H4 (cell line): ENCODE measurements at regions not wholly inside any gene's neighbourhood (a gene's known extent, or its start where the extent isn't known, plus 50 kb on each side); places are given as distances from the start of the nearest gene placed in this dataset.

Experiments used
- DNase-seq: peaks from one replicate; pipeline ENCODE4 v3.0.0-alpha.2; 2015; ENCODE audit warnings: low spot score

- DNase-seq, result no peak
These were observed 110.4 kb downstream of the HFE start for GRCh38 chr6:26197636-26197932.

DNA sequence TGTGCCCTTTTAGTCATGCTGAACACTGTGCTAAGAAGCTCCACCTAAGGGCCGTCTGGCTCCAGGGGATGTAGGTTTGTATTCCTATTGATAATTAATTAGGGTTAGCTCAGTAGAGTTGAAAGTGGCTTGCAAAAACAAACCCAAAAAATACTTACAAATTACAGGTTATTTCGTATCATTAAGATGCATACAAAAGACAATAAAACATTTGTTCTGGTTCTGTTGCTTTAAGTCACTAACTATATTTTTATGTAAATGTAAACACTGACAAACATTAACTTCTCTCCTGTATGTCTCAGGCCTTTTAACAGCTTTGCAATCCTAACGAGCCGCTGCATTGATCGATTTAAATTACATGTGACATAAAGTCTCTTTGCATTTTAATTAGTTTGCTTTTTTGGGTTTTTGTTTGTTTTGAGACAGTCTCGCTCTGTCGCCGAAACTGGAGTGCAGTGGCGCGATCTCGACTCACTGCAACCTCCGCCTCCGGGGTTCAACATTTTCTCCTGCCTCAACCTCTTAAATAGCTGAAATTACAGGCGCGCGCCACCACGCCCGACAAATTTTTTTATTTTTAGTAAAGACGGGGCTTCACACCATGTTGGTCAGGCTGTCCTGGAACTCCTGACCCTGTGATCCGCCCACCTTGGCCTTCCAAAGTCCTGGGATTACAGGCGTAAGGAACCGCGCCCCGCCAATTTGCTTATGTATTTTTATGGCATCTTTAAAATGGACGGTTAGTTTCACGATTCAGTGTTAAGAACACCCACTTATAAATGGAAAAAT lies 110.9 kb downstream of the HFE start:
- DNase-seq, result peak; percentile 17

DNA sequence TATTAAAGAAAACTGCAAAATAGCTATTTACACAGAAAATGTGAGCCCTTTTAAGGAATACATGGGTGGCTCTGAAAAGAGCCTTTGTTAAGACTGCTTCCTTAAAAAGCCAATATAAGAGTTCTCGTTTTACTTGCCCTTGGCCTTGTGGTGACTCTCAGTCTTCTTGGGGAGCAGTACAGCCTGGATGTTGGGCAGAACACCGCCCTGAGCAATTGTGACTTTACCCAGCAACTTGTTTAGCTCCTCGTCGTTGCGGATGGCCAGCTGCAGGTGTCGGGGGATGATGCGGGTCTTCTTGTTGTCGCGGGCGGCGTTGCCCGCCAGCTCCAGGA lies 111.5 kb downstream of the HFE start:
- no peak for DNase-seq

DNA sequence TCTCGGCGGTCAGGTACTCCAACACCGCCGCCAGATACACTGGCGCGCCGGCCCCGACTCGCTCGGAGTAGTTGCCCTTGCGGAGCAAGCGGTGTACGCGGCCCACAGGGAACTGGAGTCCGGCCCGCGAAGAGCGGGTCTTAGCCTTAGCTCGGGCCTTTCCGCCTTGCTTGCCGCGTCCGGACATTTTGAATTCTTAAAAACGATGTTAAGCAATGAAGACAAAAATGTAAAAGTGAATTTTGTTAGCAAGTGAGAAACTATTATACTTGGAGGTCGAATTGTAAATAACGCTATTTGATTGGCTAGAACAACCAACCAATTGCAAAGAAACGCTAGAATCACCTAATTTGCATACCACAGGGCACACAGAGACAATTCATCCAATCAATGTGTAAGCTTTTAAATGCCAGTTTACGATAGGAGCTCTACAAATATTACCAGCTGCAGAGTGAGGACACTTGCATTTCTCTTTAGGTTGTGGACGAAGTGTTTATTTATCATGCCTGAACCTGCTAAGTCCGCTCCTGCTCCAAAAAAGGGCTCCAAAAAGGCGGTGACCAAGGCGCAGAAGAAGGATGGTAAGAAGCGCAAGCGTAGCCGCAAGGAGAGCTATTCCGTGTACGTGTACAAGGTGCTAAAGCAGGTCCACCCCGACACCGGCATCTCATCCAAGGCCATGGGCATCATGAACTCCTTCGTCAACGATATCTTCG lies 112.0 kb downstream of the HFE start:
- DNase-seq, result peak; percentile 98

- no peak for DNase-seq
These were observed 112.8 kb downstream of the HFE start for GRCh38 chr6:26199773-26200764.

GRCh38 chr6:26200918-26201721 lies 113.9 kb downstream of the HFE start:
- DNase-seq, result no peak

- no peak for DNase-seq
These were observed 115.0 kb downstream of the HFE start for GRCh38 chr6:26202201-26202611.

DNA sequence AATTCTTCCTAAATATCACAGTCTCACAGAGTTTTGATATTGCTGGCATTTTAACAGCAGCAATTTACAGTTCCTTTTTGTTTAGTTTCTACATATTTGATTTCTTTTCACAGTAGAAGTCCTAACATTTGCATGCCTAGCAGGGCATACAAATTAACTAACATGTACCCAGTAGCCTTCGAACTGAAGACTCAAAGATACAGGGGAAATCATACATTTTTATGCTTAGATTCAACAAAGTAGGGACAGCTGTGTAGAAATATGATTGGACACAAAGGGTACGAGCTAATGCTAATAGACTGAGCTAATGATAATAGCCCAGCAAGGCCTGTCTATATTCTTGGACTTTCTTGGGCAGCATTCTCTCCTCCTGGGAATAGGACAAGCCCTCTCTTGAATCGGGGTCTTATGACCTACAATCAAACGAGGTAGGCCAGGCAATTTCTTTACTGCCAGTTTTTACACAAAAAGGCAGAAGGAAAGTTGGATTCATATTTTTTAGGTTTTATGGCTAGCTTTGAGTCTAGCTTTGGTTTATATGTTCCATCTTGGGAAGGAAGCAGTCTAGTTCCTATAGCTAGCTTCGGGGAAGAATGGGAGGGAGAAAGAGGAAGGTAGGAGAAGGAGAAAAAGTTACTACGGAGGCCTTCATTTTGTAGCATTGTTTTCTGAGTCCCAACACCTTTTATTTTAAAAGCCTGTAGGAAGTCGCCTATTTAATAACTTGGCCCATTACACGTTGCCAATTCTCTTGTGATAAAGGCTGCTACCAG lies 115.8 kb downstream of the HFE start:
- no peak for DNase-seq

- peak; percentile 98 for DNase-seq
These were observed 117.3 kb downstream of the HFE start for GRCh38 chr6:26204332-26205160.

DNA sequence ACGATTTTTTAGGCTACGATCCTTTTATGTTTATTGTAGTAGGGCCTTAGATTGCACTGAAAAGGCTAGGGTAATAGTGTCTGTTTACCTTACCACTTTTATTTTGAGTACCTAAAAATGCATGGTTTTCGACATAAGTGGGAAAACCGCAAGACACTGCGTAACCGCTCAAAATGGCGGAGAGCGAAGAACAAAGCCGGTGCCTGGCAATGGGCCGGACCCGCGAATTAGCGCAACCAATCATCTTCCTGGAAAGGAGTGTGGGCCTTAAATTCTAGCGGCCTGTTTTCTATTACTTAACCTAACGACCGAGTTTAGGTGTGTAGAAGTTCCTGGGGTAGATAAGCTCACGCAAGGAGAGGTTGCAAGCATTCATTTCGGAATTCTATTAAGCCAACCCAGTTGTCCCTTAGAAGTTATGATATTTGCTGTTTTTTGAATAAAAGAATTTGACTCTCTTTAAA lies 118.0 kb downstream of the HFE start:
- DNase-seq, result peak; percentile 84

GRCh38 chr6:26205625-26206574 lies 118.7 kb downstream of the HFE start:
- peak; percentile 82 for DNase-seq

DNA sequence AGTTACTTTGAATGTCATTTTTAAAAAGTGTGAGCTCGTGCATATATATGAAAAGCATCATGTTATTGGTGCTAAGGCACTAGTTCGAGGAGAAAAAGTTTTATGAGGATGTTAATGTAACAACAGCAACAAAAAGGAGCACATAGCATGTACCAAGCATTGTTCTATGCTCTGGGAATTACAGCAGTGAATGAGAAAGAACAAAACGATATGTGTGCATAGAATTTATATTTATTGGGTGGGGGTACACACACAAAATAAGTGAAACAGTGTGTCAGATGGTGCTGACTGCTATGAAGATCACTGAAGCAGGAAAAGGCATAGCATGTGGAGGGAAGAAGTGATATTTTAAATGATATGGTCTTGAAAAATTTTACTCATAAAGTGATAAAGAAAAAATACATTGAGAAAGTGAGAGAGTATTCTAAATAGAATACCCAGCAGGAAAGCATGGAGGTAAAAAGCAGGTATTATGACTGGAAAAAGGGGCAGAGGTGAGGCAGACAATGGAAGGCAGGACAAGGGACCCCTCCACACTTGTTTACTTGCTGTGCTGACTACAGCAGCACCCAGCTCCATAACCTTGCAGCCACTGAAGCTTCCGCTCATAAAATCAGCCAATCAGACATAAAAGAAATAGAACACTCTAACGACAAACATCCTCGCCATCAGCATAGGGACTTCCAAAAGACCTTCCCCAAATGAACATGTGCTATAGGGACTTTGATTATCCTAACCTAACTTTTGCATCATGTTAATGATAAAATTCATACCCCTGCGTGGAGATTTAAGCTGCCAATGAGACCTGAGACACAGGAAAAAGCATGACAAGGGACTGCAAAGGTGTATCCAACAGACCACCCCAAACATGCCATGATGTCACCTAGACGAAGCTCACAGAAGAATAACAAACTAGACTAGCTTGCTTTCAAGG lies 119.9 kb downstream of the HFE start:
- DNase-seq, result no peak

DNA sequence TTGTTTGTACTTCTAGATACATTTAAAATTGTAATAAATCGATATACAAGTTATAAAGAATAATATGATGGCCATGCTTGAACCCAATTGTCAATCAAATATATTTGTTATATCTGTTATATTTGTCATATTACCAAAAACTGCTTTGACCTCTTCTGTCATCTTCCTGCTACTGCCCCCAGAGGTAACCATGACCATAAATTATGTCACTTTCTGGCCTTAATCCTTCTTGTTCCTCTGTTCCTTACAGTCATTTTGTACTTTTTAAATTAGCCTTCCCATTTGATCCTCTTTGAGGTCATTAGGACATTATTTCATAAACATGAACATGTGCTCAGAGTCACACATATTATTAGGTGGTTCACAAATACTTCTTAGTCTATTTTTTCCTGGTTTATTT lies 124.7 kb downstream of the HFE start:
- no peak for DNase-seq

DNA sequence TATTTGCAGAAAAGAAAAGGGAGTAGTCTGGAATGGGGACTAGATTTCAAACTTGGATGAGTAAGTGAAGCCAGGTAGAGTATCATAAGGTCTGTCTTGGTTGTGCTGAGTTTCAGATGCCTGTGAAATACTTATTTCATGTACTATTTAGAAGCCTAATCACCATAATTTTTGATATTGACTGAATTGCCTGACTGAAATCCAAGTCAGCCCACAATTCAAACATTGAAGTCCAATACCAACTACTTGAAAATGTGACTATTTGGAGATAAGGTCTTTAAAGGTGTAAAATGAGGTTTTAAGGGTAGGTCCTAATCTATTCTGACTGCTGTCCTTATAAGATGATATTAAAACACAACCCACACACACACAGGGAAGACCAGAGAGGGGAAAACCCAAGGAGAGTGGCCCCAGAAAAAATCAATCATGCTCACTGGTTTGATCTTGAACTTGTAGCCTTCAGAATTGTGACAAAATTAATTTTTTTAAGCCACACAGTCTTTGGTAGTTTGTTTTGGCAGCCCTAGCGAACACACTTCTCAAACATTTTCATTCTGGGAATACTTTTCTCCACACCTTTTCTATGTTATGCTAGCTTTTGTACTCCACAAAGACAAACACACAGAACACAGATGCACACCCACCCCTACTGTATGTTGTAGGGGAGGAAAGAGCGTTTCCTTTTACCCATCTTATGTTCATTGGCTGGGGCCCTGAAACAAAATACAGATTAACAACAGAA lies 126.3 kb downstream of the HFE start:
- no peak for DNase-seq

GRCh38 chr6:26214803-26215584 lies 127.8 kb downstream of the HFE start:
- DNase-seq, result no peak
